Stimulated activated CD8-positive, alpha-beta memory T cell treated with anti-CD3 and anti-CD28 coated beads, Interleukin-2, amount 100 ng/mL, for 48 hours (primary cell): ENCODE measurements at regions not wholly inside any gene's neighbourhood (a gene's known extent, or its start where the extent isn't known, plus 50 kb on each side); places are given as distances from the start of the nearest gene placed in this dataset.
"Not testable (repeated sequence)": the region's sequence is repeated elsewhere in the genome, so short reads cannot be mapped to it uniquely, and the experiment has no call there.

ENCODE experiments used
- DNase-seq, 2 donors: peaks; one replicate each; pipeline ENCODE4 v3.0.0-alpha.2; 2020; ENCODE audit warnings: low read depth in 2 of 2

GRCh38 chr5:102048940-102049339 is 247.1 kb downstream of the SLCO4C1 start:
- DNase-seq: no peak

GRCh38 chr5:102047073-102047472 is 249.0 kb downstream of the SLCO4C1 start:
- DNase-seq: not testable (repeated sequence)

GRCh38 chr5:102040326-102040725 is 255.8 kb downstream of the SLCO4C1 start:
- no peak for DNase-seq

GRCh38 chr5:102036927-102037326 is 259.2 kb downstream of the SLCO4C1 start:
- no peak for DNase-seq

GRCh38 chr5:102031711-102032110 is 264.4 kb downstream of the SLCO4C1 start:
- DNase-seq: no peak

- DNase-seq: no peak
Observed at GRCh38 chr5:102018690-102019089, 277.4 kb downstream of the SLCO4C1 start.

- DNase-seq: no peak
Observed at GRCh38 chr5:102018279-102018678, 277.8 kb downstream of the SLCO4C1 start.

- DNase-seq: no peak
Observed at GRCh38 chr5:102014371-102014770, 281.7 kb downstream of the SLCO4C1 start.

- DNase-seq: no peak
Observed at GRCh38 chr5:102010644-102011043, 285.4 kb downstream of the SLCO4C1 start.

GRCh38 chr5:101997235-101997634 is 298.8 kb downstream of the SLCO4C1 start:
- no peak for DNase-seq

- no peak for DNase-seq
Observed at GRCh38 chr5:101995585-101995984, 300.5 kb downstream of the SLCO4C1 start.

GRCh38 chr5:101991486-101991885 is 304.6 kb downstream of the SLCO4C1 start:
- no peak for DNase-seq

GRCh38 chr5:101989659-101990058 is 306.4 kb downstream of the SLCO4C1 start:
- DNase-seq: no peak

GRCh38 chr5:101977729-101978345 is 318.2 kb downstream of the SLCO4C1 start:
- no peak for DNase-seq

GRCh38 chr5:101976933-101977332 is 319.2 kb downstream of the SLCO4C1 start:
- no peak for DNase-seq

GRCh38 chr5:101969742-101970141 is 326.3 kb downstream of the SLCO4C1 start:
- no peak for DNase-seq

GRCh38 chr5:101966476-101966875 is 329.6 kb downstream of the SLCO4C1 start:
- no peak for DNase-seq

- DNase-seq: no peak
Observed at GRCh38 chr5:101955891-101956290, 340.2 kb downstream of the SLCO4C1 start.

GRCh38 chr5:101950019-101950418 is 346.1 kb downstream of the SLCO4C1 start:
- no peak for DNase-seq

- no peak for DNase-seq
Observed at GRCh38 chr5:101948615-101949014, 347.5 kb downstream of the SLCO4C1 start.

GRCh38 chr5:101943784-101944183 is 352.3 kb downstream of the SLCO4C1 start:
- DNase-seq: no peak

- no peak for DNase-seq
Observed at GRCh38 chr5:101942321-101942882, 353.7 kb downstream of the SLCO4C1 start.

- no peak for DNase-seq
Observed at GRCh38 chr5:101937041-101937440, 359.0 kb downstream of the SLCO4C1 start.

GRCh38 chr5:101935086-101935485 is 361.0 kb downstream of the SLCO4C1 start:
- no peak for DNase-seq
